ENCODE measurements at regions not wholly inside any gene's neighbourhood (a gene's known extent, or its start where the extent isn't known, plus 50 kb on each side); places are given as distances from the start of the nearest gene placed in this dataset.

- TF ChIP-seq POLR2A (IDR thresholded peaks at IDR 0.05) (no peak), POLR2AphosphoS5 (IDR thresholded peaks at IDR 0.05) (no peak), CTCF (IDR thresholded peaks at IDR 0.05) (no peak), EP300 (IDR thresholded peaks at IDR 0.05) (no peak)
Measured at GRCh38 chr4:11843927-11844326, 415.2 kb upstream of the HS3ST1 start.
